Parathyroid adenoma (tissue), 2 donors: ENCODE measurements at regions not wholly inside any gene's neighbourhood (a gene's known extent, or its start where the extent isn't known, plus 50 kb on each side); places are given as distances from the start of the nearest gene placed in this dataset.
"Not testable (repeated sequence)": the region's sequence is repeated elsewhere in the genome, so short reads cannot be mapped to it uniquely, and the experiment has no call there.

Experiments
- H2AFZ ChIP-seq: fragments of 300-600 bp; sonication (generic); one replicate; pipeline ENCODE4 v1.7.0; 2017; ENCODE audit warnings: antibody characterized with exemption, mild to moderate bottlenecking
- H3K27ac ChIP-seq: fragments of 300-600 bp; sonication (generic); one replicate; pipeline ENCODE4 v1.7.0; 2017
- H3K27me3 ChIP-seq: fragments of 300-600 bp; sonication (generic); one replicate; pipeline ENCODE4 v1.7.0; 2017; ENCODE audit warnings: low read length; ENCODE audit not compliant: control insufficient read depth, insufficient read depth
- H3K36me3 ChIP-seq: fragments of 300-600 bp; sonication (generic); one replicate; pipeline ENCODE4 v1.7.0; 2017; ENCODE audit warnings: low read length; ENCODE audit not compliant: control insufficient read depth, insufficient read depth
- H3K4me1 ChIP-seq: fragments of 300-600 bp; sonication (generic); one replicate; pipeline ENCODE4 v1.7.0; 2017; ENCODE audit warnings: control low read depth
- H3K4me2 ChIP-seq: fragments of 300-600 bp; sonication (generic); one replicate; pipeline ENCODE4 v1.7.0; 2017; ENCODE audit warnings: low read length
- H3K4me3 ChIP-seq: fragments of 300-600 bp; sonication (generic); one replicate; pipeline ENCODE4 v1.7.0; 2017; ENCODE audit warnings: low read depth, low read length
- H3K79me2 ChIP-seq: fragments of 300-600 bp; sonication (generic); one replicate; pipeline ENCODE4 v1.7.0; 2017; ENCODE audit warnings: control low read depth
- H3K9ac ChIP-seq: fragments of 300-600 bp; sonication (generic); one replicate; pipeline ENCODE4 v1.7.0; 2017; ENCODE audit warnings: mild to moderate bottlenecking
- H3K9me3 ChIP-seq: fragments of 300-600 bp; sonication (generic); one replicate; pipeline ENCODE4 v1.7.0; 2017; ENCODE audit warnings: low read length; ENCODE audit not compliant: control insufficient read depth
- CTCF ChIP-seq: fragments of 300-600 bp; sonication (generic); IDR thresholded peaks from one replicate; pipeline ENCODE4 v1.7.0; 2017; ENCODE audit warnings: antibody characterized with exemption, mild to moderate bottlenecking
- donor health status: primary hyperparathyroidism.

GRCh38 chr22:49457146-49457545, 370.5 kb downstream of the BRD1 start:
- Histone ChIP-seq H3K4me2 (no peak overlapping the region), H3K9ac (no peak overlapping the region), H3K79me2 (no peaks in the 10 kb centered on the region), H3K27ac (no peak overlapping the region), H3K36me3 (no peaks in the 10 kb centered on the region), H3K27me3 (no peaks in the 10 kb centered on the region), H2AFZ (no peak overlapping the region), H3K9me3 (no peaks in the 10 kb centered on the region), H3K4me3 (no peak overlapping the region), H3K4me1 (no peaks in the 10 kb centered on the region)
- TF ChIP-seq CTCF, result no peak

GRCh38 chr22:49455595-49455994, 372.1 kb downstream of the BRD1 start:
- H3K27me3 ChIP-seq, result no peaks in the 10 kb centered on the region

GRCh38 chr22:49454726-49455125, 372.9 kb downstream of the BRD1 start:
- Histone ChIP-seq H3K9me3 (no peaks in the 10 kb centered on the region), H3K4me2 (no peak overlapping the region), H3K27ac (no peak overlapping the region), H3K27me3 (no peaks in the 10 kb centered on the region), H2AFZ (no peak overlapping the region), H3K9ac (no peak overlapping the region), H3K79me2 (no peaks in the 10 kb centered on the region), H3K36me3 (no peaks in the 10 kb centered on the region), H3K4me1 (no peaks in the 10 kb centered on the region), H3K4me3 (no peak overlapping the region)
- no peak for TF ChIP-seq CTCF

More at GRCh38 chr22:49455595-49455994, 372.1 kb downstream of the BRD1 start:
- Histone ChIP-seq H3K36me3 (no peaks in the 10 kb centered on the region), H2AFZ (no peak overlapping the region), H3K4me2 (no peak overlapping the region), H3K4me1 (no peaks in the 10 kb centered on the region), H3K4me3 (no peak overlapping the region), H3K27ac (no peak overlapping the region), H3K9me3 (no peaks in the 10 kb centered on the region), H3K9ac (no peak overlapping the region), H3K79me2 (no peaks in the 10 kb centered on the region)
- TF ChIP-seq CTCF, result no peak

GRCh38 chr22:49453771-49454170, 373.9 kb downstream of the BRD1 start:
- H3K4me3 ChIP-seq, result no peak overlapping the region
- TF ChIP-seq CTCF, result no peak
- H3K4me2 ChIP-seq, result no peak overlapping the region
- H3K27ac ChIP-seq, result no peak overlapping the region
- H3K9me3 ChIP-seq, result no peaks in the 10 kb centered on the region
- no peaks in the 10 kb centered on the region for H3K27me3 ChIP-seq
- no peaks in the 10 kb centered on the region for H3K36me3 ChIP-seq
- no peak overlapping the region for H3K9ac ChIP-seq
- no peaks in the 10 kb centered on the region for H3K79me2 ChIP-seq
- no peak overlapping the region for H2AFZ ChIP-seq
- no peaks in the 10 kb centered on the region for H3K4me1 ChIP-seq

GRCh38 chr22:49453019-49453418, 374.7 kb downstream of the BRD1 start:
- not testable (repeated sequence) for H3K9ac ChIP-seq, H3K4me1 ChIP-seq, H3K4me3 ChIP-seq

More at GRCh38 chr22:49453019-49453418, 374.7 kb downstream of the BRD1 start:
- H2AFZ ChIP-seq, H3K27me3 ChIP-seq, H3K36me3 ChIP-seq, H3K79me2 ChIP-seq, H3K9me3 ChIP-seq, H3K4me2 ChIP-seq, H3K27ac ChIP-seq: not testable (repeated sequence)
